GM12878 (cell line): ENCODE measurements at regions not wholly inside any gene's neighbourhood (a gene's known extent, or its start where the extent isn't known, plus 50 kb on each side); places are given as distances from the start of the nearest gene placed in this dataset.

Experiments used
- ATAC-seq: fragments of 200-7000 bp; cut with Tn5 transposase; 3 replicates; pipeline ENCODE4 v1.9.1; 2020; ENCODE audit warnings: mild to moderate bottlenecking, moderate library complexity
- BruUV-seq: library from RNA; stranded (reverse); fragments of 400-500 nt; replicated peaks from 2 replicates; lab custom pipeline; 2021; lab: Mats Ljungman, UMichigan
- CTCF ChIA-PET: fragments of 300-600 bp; sonication (Branson Sonifier 250); formaldehyde crosslinking; extraction: SDS; loops from one replicate; lab custom pipeline; 2021; ENCODE audit warnings: inconsistent platforms; lab: Yijun Ruan, JAX
- POLR2A ChIA-PET: fragments of 350-600 bp; formaldehyde crosslinking; extraction: SDS; loops from one replicate; lab custom pipeline; 2021; ENCODE audit warnings: inconsistent platforms; lab: Charles Lee
- RAD21 ChIA-PET: fragments of 300-600 bp; sonication (Branson Sonifier 250); formaldehyde crosslinking; loops from one replicate; lab custom pipeline; 2023; ENCODE audit warnings: antibody characterized with exemption; ENCODE audit not compliant: unreplicated experiment; lab: Charles Lee
- SMC1A ChIA-PET: fragments of 300-600 bp; sonication (Branson Sonifier 250); formaldehyde crosslinking; loops from one replicate; lab custom pipeline; 2023; ENCODE audit not compliant: unreplicated experiment, uncharacterized antibody; lab: Charles Lee
- DNase-seq: peaks from one replicate; pipeline ENCODE4 v3.0.0-alpha.2; 2011; ENCODE audit warnings: low read depth, low spot score
- FAIRE-seq: peaks from 3 replicates; lab custom pipeline; 2011; peaks lifted over from hg19 to GRCh38; lab: Jason Lieb, UNC
- H2AFZ ChIP-seq: 2 replicates; pipeline ENCODE4 v1.6.0; 2011; ENCODE audit warnings: low read depth, low read length, control low read depth; ENCODE audit not compliant: control insufficient read depth
- H3K27ac ChIP-seq: 2 replicates; pipeline ENCODE4 v1.5.1; 2011; ENCODE audit warnings: control low read depth; ENCODE audit not compliant: control insufficient read depth, insufficient read depth
- H3K27me3 ChIP-seq, 2 experiments: replicated peaks in 1 of 2; 2 replicates each; pipeline versions ENCODE4 v1.6.0 to v1.6.1; 2011; ENCODE audit warnings: low read length in 1 of 2; ENCODE audit not compliant: control insufficient read depth in 2 of 2, insufficient read depth in 2 of 2
- H3K36me3 ChIP-seq, 2 experiments: 2 replicates each; pipeline ENCODE4 v1.5.1; 2011; ENCODE audit warnings: low read length in 1 of 2; ENCODE audit not compliant: control insufficient read depth in 2 of 2, insufficient read depth in 2 of 2
- H3K4me1 ChIP-seq: 2 replicates; pipeline ENCODE4 v1.6.1; 2011; ENCODE audit warnings: mild to moderate bottlenecking, low read length, moderate library complexity, mixed read lengths; ENCODE audit not compliant: control insufficient read depth, insufficient read depth
- H3K4me2 ChIP-seq: 2 replicates; pipeline ENCODE4 v1.6.0; 2011; ENCODE audit warnings: control low read depth; ENCODE audit not compliant: control insufficient read depth, insufficient read depth
- H3K4me3 ChIP-seq: fragments of 200-600 bp; sonication (generic); 2 replicates; pipeline ENCODE4 v1.5.1; 2016
- H3K79me2 ChIP-seq: 2 replicates; pipeline ENCODE4 v1.6.0; 2011; ENCODE audit warnings: low read length; ENCODE audit not compliant: control insufficient read depth, insufficient read depth
- H3K9ac ChIP-seq: 2 replicates; pipeline ENCODE4 v1.8.0; 2011; ENCODE audit warnings: low read length, control low read depth, mixed read lengths; ENCODE audit not compliant: control insufficient read depth, insufficient read depth
- H3K9me3 ChIP-seq: replicated peaks from 3 replicates; pipeline ENCODE4 v1.5.1; 2011; ENCODE audit warnings: mild to moderate bottlenecking, low read length; ENCODE audit not compliant: control insufficient read depth, insufficient read depth
- H4K20me1 ChIP-seq: 2 replicates; pipeline ENCODE4 v1.6.0; 2011; ENCODE audit not compliant: control insufficient read depth, insufficient read depth
- CEBPB ChIP-seq, 2 experiments: fragments of 150-350 bp in 1 of 2; IDR thresholded peaks; 2 replicates each; pipeline ENCODE4 v1.6.1; 2012 to 2014; ENCODE audit warnings: low read depth in 2 of 2, low read length in 2 of 2, borderline replicate concordance in 1 of 2, inconsistent platforms in 1 of 2
- CHD4 ChIP-seq: fragments of 200-600 bp; sonication (generic); IDR thresholded peaks from 2 replicates; pipeline ENCODE4 v1.6.1; 2016; ENCODE audit warnings: mild to moderate bottlenecking
- EZH2 ChIP-seq: IDR thresholded peaks from 2 replicates; pipeline ENCODE4 v1.6.1; 2012; ENCODE audit warnings: low read depth, mild to moderate bottlenecking, control low read depth, inconsistent platforms, low read length, borderline replicate concordance; ENCODE audit not compliant: control insufficient read depth
- JUNB ChIP-seq: IDR thresholded peaks from 2 replicates; pipeline ENCODE4 v1.6.1; 2016; ENCODE audit warnings: antibody characterized with exemption, mild to moderate bottlenecking
- POLR2AphosphoS2 ChIP-seq: IDR thresholded peaks from 2 replicates; pipeline ENCODE4 v1.6.1; 2011; ENCODE audit warnings: low read depth, mild to moderate bottlenecking, low read length, improper control_type of control experiment, moderate library complexity
- SP1 ChIP-seq: IDR thresholded peaks from one replicate; pipeline ENCODE4 v1.6.1; 2011; ENCODE audit warnings: low read depth, low read length
- TAF1 ChIP-seq: IDR thresholded peaks from 2 replicates; pipeline ENCODE4 v1.6.1; 2011; ENCODE audit warnings: mild to moderate bottlenecking, low read depth, low read length, borderline replicate concordance
- TBL1XR1 ChIP-seq: IDR thresholded peaks from 2 replicates; pipeline ENCODE4 v1.6.1; 2012; ENCODE audit warnings: low read depth, low read length, improper control_type of control experiment
- ZNF217 ChIP-seq: fragments of 450-650 bp; IDR thresholded peaks from 2 replicates; pipeline ENCODE4 v1.6.1; 2017; ENCODE audit warnings: antibody characterized with exemption, mild to moderate bottlenecking
- WGBS: methylation state at CpG from one replicate; pipeline ENCODE4 v1.1.6; 2016; ENCODE audit warnings: low lambda C conversion rate; ENCODE audit not compliant: insufficient replicate concordance, insufficient coverage; ENCODE audit errors: missing lambda C conversion rate; 5-methylcytosine and 5-hydroxymethylcytosine counted together
- in situ Hi-C: fragments of 300-500 bp; cut with MboI; formaldehyde crosslinking; loops from 9 replicates; pipeline ENCODE4 v1.14.3; 2018; ENCODE audit warnings: mixed read lengths
- intact Hi-C: fragments of 100-400 bp; cut with micrococcal nuclease; formaldehyde crosslinking; loops from one replicate; pipeline ENCODE4 v1.14.2; 2022; ENCODE audit not compliant: unreplicated experiment
- TF ChIP-seq, protein P1 (sequence below): fragments of 450-650 bp; IDR thresholded peaks from 2 replicates; pipeline ENCODE4 v1.6.1; 2018; ENCODE audit warnings: mild to moderate bottlenecking, low read depth, moderate library complexity; ENCODE audit not compliant: partially characterized antibody
- TF ChIP-seq, protein P2 (sequence below): IDR thresholded peaks from 2 replicates; pipeline ENCODE4 v1.6.1; 2011; ENCODE audit warnings: borderline replicate concordance, low read depth, mild to moderate bottlenecking, moderate library complexity, low read length; ENCODE audit not compliant: insufficient read depth, poor library complexity, severe bottlenecking

DNA sequence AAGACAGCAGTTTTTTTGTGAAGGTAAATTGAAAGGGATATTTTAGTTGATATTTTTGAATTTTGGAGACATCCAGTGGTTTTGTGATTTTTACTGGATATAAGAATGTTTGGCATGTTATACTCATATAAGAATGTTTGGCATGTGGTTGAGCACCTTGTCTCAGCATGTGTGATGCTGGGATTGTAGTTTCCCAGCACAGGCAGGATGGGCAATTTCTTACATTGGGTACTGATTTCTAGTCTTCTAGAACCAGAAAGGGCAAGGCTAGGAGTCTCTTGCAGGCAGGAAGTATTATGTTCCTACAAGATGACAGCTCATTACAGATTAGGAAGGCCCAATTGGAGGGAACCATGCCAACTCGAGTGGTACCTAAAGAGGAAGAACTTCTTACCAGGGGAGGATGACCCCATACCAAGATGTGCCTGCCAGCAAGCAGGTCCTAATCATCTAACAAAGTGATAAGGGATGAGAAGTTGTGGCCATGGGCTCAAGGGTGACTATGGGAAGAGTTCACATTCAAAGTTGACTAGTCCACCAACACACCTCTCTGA, 377.8 kb downstream of the UTRN start:
- SMC1A ChIA-PET: interaction anchor here (2.5 kb wide), 1 partner anchor 8 kb away, joined by 11 read pairs; no protein-coding TSS in a partner anchor
- Histone ChIP-seq H3K4me2 (no peak overlapping the region), H3K27ac (no peak overlapping the region), H3K27me3 (no peaks in the 10 kb centered on the region), H4K20me1 (no peaks in the 10 kb centered on the region), H2AFZ (no peak overlapping the region), H3K36me3 (no peaks in the 10 kb centered on the region), H3K79me2 (no peaks in the 10 kb centered on the region), H3K4me1 (peaks cover 10% of the 10 kb centered on the region), H3K9me3 (no peaks in the 10 kb centered on the region), H3K4me3 (no peak overlapping the region), H3K9ac (no peak overlapping the region)
- intact Hi-C loops: no loop called here
- WGBS: 83% methylated on average over 1 of the region's 1 CpG
- no TSS peak for BruUV-seq
- CTCF ChIA-PET: interaction anchor here (1.0 kb wide), 1 partner anchor 15 kb away, joined by 3 read pairs; no protein-coding TSS in a partner anchor
- in situ Hi-C loops: no loop called here
- no peak for ATAC-seq
- FAIRE-seq: no peak
- RAD21 ChIA-PET: no interaction called here
- POLR2A ChIA-PET: no interaction called here
- no peak for DNase-seq
- TF ChIP-seq SP1: no peak
- TF ChIP-seq CHD4: no peak
- TF ChIP-seq, protein P1, sequence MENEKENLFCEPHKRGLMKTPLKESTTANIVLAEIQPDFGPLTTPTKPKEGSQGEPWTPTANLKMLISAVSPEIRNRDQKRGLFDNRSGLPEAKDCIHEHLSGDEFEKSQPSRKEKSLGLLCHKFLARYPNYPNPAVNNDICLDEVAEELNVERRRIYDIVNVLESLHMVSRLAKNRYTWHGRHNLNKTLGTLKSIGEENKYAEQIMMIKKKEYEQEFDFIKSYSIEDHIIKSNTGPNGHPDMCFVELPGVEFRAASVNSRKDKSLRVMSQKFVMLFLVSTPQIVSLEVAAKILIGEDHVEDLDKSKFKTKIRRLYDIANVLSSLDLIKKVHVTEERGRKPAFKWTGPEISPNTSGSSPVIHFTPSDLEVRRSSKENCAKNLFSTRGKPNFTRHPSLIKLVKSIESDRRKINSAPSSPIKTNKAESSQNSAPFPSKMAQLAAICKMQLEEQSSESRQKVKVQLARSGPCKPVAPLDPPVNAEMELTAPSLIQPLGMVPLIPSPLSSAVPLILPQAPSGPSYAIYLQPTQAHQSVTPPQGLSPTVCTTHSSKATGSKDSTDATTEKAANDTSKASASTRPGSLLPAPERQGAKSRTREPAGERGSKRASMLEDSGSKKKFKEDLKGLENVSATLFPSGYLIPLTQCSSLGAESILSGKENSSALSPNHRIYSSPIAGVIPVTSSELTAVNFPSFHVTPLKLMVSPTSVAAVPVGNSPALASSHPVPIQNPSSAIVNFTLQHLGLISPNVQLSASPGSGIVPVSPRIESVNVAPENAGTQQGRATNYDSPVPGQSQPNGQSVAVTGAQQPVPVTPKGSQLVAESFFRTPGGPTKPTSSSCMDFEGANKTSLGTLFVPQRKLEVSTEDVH: no peak
- TF ChIP-seq JUNB: no peak
- TF ChIP-seq TAF1: no peak
- TF ChIP-seq, protein P2, sequence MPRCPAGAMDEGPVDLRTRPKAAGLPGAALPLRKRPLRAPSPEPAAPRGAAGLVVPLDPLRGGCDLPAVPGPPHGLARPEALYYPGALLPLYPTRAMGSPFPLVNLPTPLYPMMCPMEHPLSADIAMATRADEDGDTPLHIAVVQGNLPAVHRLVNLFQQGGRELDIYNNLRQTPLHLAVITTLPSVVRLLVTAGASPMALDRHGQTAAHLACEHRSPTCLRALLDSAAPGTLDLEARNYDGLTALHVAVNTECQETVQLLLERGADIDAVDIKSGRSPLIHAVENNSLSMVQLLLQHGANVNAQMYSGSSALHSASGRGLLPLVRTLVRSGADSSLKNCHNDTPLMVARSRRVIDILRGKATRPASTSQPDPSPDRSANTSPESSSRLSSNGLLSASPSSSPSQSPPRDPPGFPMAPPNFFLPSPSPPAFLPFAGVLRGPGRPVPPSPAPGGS: no peak
- no peak for TF ChIP-seq TBL1XR1
- no peak for TF ChIP-seq ZNF217
- no peak for TF ChIP-seq POLR2AphosphoS2
- no peak for TF ChIP-seq CEBPB (IDR thresholded peaks at IDR 0.05; ENCODE audit: borderline replicate concordance in 1 of 2, low read depth in 2 of 2, low read length in 2 of 2)
- TF ChIP-seq EZH2: no peak
